GM18858 (cell line): ENCODE measurements at regions not wholly inside any gene's neighbourhood (a gene's known extent, or its start where the extent isn't known, plus 50 kb on each side); places are given as distances from the start of the nearest gene placed in this dataset.

Experiments
- ATAC-seq: cut with Tn5 transposase; IDR thresholded peaks from one replicate; pipeline ENCODE4 v1.9.1; 2021; ENCODE audit not compliant: unreplicated experiment

GRCh38 chr20:50284811-50285375 lies 94.3 kb downstream of the CEBPB start:
- ATAC-seq, result no peak

GRCh38 chr20:50285376-50286173 lies 94.9 kb downstream of the CEBPB start:
- no peak for ATAC-seq

- no peak for ATAC-seq
Measured at GRCh38 chr20:50286174-50286511, 95.5 kb downstream of the CEBPB start.

GRCh38 chr20:50286609-50287008 lies 96.0 kb downstream of the CEBPB start:
- ATAC-seq, result no peak

- no peak for ATAC-seq
Measured at GRCh38 chr20:50287512-50287911, 96.9 kb downstream of the CEBPB start.

- ATAC-seq, result no peak
Measured at GRCh38 chr20:50288128-50288623, 97.5 kb downstream of the CEBPB start.

- no peak for ATAC-seq
Measured at GRCh38 chr20:50289581-50289980, 99.0 kb downstream of the CEBPB start.

- ATAC-seq, result no peak
Measured at GRCh38 chr20:50290112-50290511, 99.5 kb downstream of the CEBPB start.

- no peak for ATAC-seq
Measured at GRCh38 chr20:50290808-50291207, 100.2 kb downstream of the CEBPB start.

- ATAC-seq, result no peak
Measured at GRCh38 chr20:50291254-50292078, 100.8 kb downstream of the CEBPB start.

- ATAC-seq, result no peak
Measured at GRCh38 chr20:50292079-50292590, 101.5 kb downstream of the CEBPB start.

GRCh38 chr20:50292591-50293283 lies 102.1 kb downstream of the CEBPB start:
- ATAC-seq, result no peak

- no peak for ATAC-seq
Measured at GRCh38 chr20:50293284-50294139, 102.9 kb downstream of the CEBPB start.

- no peak for ATAC-seq
Measured at GRCh38 chr20:50294164-50295088, 103.8 kb downstream of the CEBPB start.

GRCh38 chr20:50295345-50295744 lies 104.7 kb downstream of the CEBPB start:
- ATAC-seq, result no peak

GRCh38 chr20:50295762-50296449 lies 105.3 kb downstream of the CEBPB start:
- ATAC-seq, result no peak

- ATAC-seq, result no peak
Measured at GRCh38 chr20:50296450-50297375, 106.1 kb downstream of the CEBPB start.
